ENCODE measurements at regions not wholly inside any gene's neighbourhood (a gene's known extent, or its start where the extent isn't known, plus 50 kb on each side); places are given as distances from the start of the nearest gene placed in this dataset.

DNA sequence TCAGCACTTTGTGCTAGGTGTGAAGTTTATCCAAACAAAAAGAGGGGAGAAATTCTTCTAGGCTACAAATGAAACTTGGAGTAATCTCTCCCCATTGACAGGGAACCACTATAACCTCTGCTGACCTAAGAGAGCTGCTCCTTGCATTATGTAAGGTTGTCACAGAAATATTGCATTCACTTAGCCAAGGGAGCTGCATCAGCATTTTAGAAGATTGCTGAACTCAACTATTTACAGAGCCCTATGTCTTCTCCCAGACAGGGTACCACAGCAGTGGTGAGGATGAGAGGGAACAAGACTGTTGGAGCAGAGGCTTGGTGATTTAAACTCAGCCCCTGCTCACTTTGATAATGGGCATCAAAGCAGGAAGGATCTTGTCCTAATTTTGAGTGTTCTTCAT, 362.0 kb downstream of the TMEM38B start:
- TF ChIP-seq EZH2 (IDR thresholded peaks at IDR 0.05; ENCODE audit: insufficient read depth, poor library complexity, severe bottlenecking), result no peak
- TF ChIP-seq EZH2phosphoT487 (IDR thresholded peaks at IDR 0.05; ENCODE audit: insufficient read depth, low read depth), result no peak
